ENCODE measurements at regions not wholly inside any gene's neighbourhood (a gene's known extent, or its start where the extent isn't known, plus 50 kb on each side); places are given as distances from the start of the nearest gene placed in this dataset.

GRCh38 chr3:46091046-46091445, 63.8 kb upstream of the XCR1 start:
- TF ChIP-seq CTCF (IDR thresholded peaks at IDR 0.05; ENCODE audit: low read depth, low read length) = no peak
- no peak for TF ChIP-seq EZH2phosphoT487 (IDR thresholded peaks at IDR 0.05; ENCODE audit: low read depth)

Measured in OCI-LY3 (cell line).